COLO668 (cell line): ENCODE measurements at regions not wholly inside any gene's neighbourhood (a gene's known extent, or its start where the extent isn't known, plus 50 kb on each side); places are given as distances from the start of the nearest gene placed in this dataset.

Source experiments
- DNase-seq: peaks from one replicate; lab custom pipeline; 2025; ENCODE audit not compliant: unreplicated experiment; lab: John Stamatoyannopoulos, UW

GRCh38 chr20:63072231-63072791, 65.5 kb upstream of the BHLHE23 start:
- no peak for DNase-seq

DNA sequence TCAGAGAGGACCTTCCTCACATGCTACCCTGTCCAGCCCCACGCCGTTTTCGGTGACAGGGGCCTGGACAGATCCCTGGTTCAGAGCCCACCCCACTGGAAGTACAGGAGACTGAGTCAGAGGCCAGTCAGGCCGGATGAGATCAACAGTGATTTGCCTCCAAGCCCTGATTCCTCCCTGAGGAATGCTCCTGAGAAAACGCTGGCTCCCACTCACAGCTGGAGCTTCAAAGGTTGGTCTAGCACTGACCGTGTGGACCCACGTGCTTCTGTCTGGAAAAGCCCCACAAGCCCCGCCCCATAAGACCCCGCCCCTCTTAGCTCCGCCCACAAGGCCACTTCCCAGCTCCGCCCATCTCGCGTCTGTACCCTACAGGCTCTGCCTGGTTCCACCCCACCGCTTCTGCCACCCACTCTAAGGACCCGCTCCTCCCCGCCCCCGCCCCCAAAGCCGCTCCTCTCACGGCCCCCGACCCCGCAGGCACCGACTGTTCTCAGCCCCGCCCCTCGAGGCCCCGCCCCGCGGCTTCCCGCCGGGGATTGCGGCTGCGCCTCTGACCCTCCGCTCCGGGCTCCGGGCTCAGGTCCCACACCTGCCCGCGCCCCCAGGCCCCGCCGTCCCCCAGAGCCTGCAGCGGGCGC, 64.9 kb upstream of the BHLHE23 start:
- no peak for DNase-seq

GRCh38 chr20:63070771-63071540, 64.2 kb upstream of the BHLHE23 start:
- DNase-seq, result no peak

DNA sequence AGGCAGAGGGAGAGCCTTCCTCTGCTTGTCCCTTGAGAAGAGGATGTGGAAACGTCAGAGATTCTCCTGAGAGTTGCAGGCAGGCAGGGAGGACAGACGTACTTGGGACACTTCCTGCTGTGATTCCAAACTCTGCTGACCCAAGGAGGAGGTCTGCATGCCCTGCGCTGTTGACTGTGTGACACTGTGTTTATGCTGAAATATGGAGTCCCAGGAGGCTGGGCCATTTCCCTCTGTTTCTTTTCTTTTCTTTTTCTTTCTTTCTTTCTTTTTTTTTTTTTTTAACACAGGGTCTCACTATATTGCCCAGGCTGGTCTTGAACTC, 63.5 kb upstream of the BHLHE23 start:
- DNase-seq, result no peak

GRCh38 chr20:63068711-63069367, 62.1 kb upstream of the BHLHE23 start:
- no peak for DNase-seq

- DNase-seq, result no peak
Observed at GRCh38 chr20:63067721-63068560, 61.2 kb upstream of the BHLHE23 start.

GRCh38 chr20:63067266-63067635, 60.5 kb upstream of the BHLHE23 start:
- no peak for DNase-seq

DNA sequence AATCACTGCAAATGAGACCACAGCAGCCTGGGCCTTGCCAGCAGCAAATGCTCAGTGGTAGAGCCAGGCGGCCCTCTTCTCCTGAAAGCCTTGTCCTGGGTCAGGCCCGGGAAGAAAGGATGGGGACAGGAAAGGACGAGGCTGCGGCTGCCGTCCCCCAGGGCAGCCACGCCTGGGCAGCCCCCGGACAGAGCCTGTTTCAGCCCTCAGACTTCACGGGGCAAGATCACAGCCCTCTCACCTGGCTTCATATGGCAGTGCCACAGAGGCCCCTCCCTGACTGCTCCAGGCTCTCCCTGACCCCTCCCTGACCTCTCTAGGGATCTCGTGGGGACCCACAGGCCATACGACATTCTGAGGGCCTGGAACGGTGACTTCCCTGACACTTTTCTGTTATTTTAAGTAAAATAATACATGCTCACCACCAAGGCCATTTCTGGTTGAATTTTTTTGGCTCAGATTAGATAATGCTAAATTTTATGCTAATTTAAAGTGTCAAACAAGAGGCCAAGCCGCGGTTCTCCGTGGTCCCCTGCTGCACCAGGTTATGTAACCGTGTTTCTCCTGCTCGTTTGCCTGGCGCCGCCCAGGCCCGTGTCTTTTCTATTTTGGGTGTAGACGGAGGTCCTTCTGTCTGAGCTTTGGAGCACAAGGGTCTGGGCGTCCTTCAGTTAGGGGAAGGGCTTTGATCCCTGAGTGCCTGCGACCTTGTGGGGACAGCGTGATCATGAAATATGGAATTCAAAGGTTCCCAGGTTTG, 59.9 kb upstream of the BHLHE23 start:
- no peak for DNase-seq

DNA sequence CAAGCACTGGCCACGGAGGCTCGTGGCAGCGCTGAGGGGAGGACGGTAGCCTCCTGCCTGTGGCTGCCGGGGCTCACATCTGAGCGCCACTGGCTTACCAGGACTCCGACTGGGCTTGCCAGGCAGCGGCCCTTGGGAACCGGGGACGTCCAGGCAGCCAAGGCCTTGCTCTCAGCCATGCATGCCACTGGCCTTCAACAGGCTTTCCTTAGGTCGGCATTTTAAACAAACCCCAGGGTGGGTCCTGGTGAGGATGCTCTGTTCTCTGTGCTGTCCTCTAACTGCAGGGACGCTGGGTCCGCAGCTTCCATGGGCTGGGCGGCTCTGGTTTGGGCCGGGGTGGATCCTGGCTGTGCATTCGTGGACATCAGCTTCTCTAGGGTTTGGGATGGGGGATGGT, 59.1 kb upstream of the BHLHE23 start:
- DNase-seq, result no peak

DNA sequence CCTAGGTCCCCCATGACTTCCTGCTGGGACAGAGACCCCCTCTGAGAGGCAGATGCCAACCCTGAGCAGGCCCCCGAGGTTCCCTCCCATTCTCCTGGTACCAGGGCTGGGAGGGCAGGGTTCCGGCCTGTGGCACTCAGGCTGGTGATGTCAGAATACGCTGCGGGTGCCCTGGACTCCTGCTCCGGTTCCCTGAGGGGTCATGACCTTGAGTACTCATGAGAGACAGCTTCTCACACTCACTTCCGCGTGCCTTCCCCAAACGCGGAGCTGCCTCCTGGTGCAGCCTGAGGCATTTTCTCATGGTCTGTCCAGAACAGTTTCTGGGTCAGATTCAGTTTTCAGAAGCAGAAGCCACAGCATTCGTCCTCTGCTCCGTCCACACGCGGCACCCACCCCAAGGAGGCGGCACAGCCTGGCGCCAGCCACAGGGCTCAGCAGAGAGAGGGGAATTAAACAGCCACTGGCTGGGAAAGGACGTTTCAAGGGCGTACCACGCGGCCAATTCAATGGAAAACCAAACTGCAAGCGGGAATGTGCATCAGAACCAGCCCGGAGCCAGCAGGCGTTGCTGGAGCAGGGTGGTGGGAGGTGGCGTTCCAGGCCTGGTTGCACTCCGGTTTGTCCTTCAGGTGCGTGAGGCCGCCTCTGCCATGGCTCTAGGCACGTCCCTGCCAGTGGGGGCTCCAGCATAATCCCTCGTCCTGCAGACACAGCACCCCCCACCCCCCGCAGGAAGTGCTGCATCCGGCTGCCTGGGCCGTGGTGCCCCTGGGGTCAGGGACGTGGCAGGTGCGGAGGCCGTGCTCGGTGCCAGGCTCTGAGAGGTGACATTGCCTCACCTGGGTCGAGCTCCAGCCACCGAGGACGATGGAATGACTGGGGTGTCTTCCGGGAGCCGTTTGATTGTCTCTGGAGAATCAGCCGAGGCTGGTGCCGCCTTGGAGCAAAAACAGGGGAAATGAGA, 58.3 kb upstream of the BHLHE23 start:
- no peak for DNase-seq

GRCh38 chr20:63064310-63064709, 57.5 kb upstream of the BHLHE23 start:
- DNase-seq, result no peak

GRCh38 chr20:63062188-63063140, 55.7 kb upstream of the BHLHE23 start:
- no peak for DNase-seq

- DNase-seq, result no peak
Observed at GRCh38 chr20:63061771-63062100, 55.0 kb upstream of the BHLHE23 start.

- DNase-seq, result no peak
Observed at GRCh38 chr20:63061051-63061770, 54.4 kb upstream of the BHLHE23 start.

GRCh38 chr20:63060057-63060991, 53.6 kb upstream of the BHLHE23 start:
- peak; percentile 55 for DNase-seq

- DNase-seq, result no peak
Observed at GRCh38 chr20:63059684-63060056, 52.9 kb upstream of the BHLHE23 start.
